HG02973 (cell line): ENCODE measurements at regions not wholly inside any gene's neighbourhood (a gene's known extent, or its start where the extent isn't known, plus 50 kb on each side); places are given as distances from the start of the nearest gene placed in this dataset.

Source experiments
- ATAC-seq: cut with Tn5 transposase; IDR thresholded peaks from one replicate; pipeline ENCODE4 v1.9.1; 2021; ENCODE audit warnings: moderate library complexity; ENCODE audit not compliant: unreplicated experiment

GRCh38 chr13:73481886-73482445 is 423.2 kb downstream of the KLF5 start:
- no peak for ATAC-seq

- no peak for ATAC-seq
Observed at GRCh38 chr13:73480779-73481559, 422.2 kb downstream of the KLF5 start.

- no peak for ATAC-seq
Observed at GRCh38 chr13:73479856-73480255, 421.1 kb downstream of the KLF5 start.

- ATAC-seq = no peak
Observed at GRCh38 chr13:73479351-73479750, 420.5 kb downstream of the KLF5 start.

- ATAC-seq = no peak
Observed at GRCh38 chr13:73477441-73477840, 418.6 kb downstream of the KLF5 start.

- ATAC-seq = no peak
Observed at GRCh38 chr13:73473016-73473415, 414.2 kb downstream of the KLF5 start.

GRCh38 chr13:73467125-73467524 is 408.3 kb downstream of the KLF5 start:
- no peak for ATAC-seq

- no peak for ATAC-seq
Observed at GRCh38 chr13:73466561-73466960, 407.8 kb downstream of the KLF5 start.

- ATAC-seq = no peak
Observed at GRCh38 chr13:73465617-73465971, 406.8 kb downstream of the KLF5 start.

GRCh38 chr13:73464758-73465616 is 406.2 kb downstream of the KLF5 start:
- ATAC-seq = no peak

- ATAC-seq = no peak
Observed at GRCh38 chr13:73462241-73462640, 403.4 kb downstream of the KLF5 start.

GRCh38 chr13:73451221-73452029 is 392.6 kb downstream of the KLF5 start:
- no peak for ATAC-seq

GRCh38 chr13:73450583-73450982 is 391.8 kb downstream of the KLF5 start:
- no peak for ATAC-seq

- no peak for ATAC-seq
Observed at GRCh38 chr13:73449252-73449651, 390.4 kb downstream of the KLF5 start.

- ATAC-seq = no peak
Observed at GRCh38 chr13:73440296-73440895, 381.6 kb downstream of the KLF5 start.

- ATAC-seq = no peak
Observed at GRCh38 chr13:73433890-73434289, 375.1 kb downstream of the KLF5 start.

- ATAC-seq = no peak
Observed at GRCh38 chr13:73433458-73433857, 374.7 kb downstream of the KLF5 start.

- ATAC-seq = no peak
Observed at GRCh38 chr13:73429701-73430100, 370.9 kb downstream of the KLF5 start.

- ATAC-seq = no peak
Observed at GRCh38 chr13:73428706-73429105, 369.9 kb downstream of the KLF5 start.

GRCh38 chr13:73428137-73428536 is 369.3 kb downstream of the KLF5 start:
- ATAC-seq = no peak

- ATAC-seq = no peak
Observed at GRCh38 chr13:73422973-73423372, 364.2 kb downstream of the KLF5 start.
